ENCODE measurements at regions not wholly inside any gene's neighbourhood (a gene's known extent, or its start where the extent isn't known, plus 50 kb on each side); places are given as distances from the start of the nearest gene placed in this dataset.

DNA sequence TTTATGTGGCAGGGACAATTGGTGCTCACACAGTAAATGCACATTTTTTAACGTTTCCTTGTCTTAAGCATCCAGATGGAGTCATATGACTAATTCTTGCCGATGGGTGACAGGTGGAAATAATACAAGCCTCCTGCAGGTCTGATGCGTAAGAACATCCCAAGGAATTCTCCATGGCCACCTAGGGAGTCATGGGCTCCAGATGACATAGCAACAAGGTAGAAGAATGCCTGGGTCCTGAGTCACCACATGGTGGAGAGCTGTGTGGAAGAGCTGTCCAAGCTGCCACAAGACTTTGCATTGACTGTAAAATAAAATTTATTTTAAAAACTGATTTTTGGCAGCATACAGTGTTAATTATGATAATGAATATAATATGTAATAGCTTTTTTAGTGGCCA, 77.0 kb upstream of the MAP3K7 start:
- DNase-seq: no peak

DNA sequence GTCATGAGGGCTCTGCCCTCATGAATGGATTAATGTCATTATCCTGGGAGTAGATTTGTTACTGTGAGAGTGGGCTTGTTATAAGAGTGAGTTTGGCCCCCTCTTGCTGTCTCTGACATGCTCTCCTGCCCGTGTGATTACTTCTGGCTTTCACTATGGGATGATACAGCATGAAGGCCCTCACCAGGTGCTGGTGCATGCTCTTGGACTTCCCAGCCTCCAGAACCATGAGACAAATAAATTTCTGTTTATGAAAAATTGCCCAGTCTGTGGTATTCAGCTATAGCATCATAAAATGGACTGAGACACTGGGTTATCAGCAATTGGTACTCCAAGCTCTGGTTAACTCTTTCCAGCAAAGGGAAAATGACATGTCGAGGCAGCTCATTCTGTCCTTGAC, 76.2 kb upstream of the MAP3K7 start:
- DNase-seq: no peak

DNA sequence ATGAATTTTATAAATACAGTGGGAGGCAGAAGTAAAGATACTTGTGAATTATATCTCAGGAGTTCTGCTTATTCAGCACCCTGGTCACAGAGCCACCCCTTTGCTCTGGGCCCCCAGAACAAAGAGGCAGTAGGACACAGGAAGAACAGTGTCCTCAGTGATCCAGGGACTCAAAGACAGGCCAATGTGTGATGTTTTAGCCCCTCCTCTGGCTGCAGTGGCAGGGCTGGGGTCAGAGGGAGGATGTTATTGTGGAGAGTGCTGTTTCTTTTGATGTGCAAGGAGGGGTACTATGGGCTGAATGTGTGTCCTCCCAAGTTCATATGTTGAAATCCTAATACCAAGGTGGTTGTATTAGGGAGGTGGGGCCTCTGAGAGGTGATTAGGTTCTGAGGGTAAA, 74.1 kb upstream of the MAP3K7 start:
- no peak for DNase-seq

DNA sequence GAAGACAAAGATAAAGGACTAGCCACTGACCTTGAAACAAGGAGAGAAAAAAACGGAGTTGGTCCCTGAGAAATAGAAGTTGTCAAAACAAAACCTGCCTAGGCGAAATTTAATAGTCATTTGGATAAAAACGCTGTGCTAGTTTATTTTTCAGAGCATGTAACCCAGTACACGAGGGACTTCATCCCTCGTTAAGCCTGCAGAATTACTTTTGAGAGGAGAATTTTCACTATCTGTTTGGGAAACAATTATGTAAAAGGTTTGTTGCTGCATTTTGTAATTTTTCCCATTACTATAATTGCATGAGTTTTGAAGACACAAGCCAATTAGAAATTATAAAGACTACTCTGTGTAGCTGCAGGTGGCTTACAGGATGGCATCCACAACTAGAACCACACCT, 71.6 kb upstream of the MAP3K7 start:
- DNase-seq: no peak

DNA sequence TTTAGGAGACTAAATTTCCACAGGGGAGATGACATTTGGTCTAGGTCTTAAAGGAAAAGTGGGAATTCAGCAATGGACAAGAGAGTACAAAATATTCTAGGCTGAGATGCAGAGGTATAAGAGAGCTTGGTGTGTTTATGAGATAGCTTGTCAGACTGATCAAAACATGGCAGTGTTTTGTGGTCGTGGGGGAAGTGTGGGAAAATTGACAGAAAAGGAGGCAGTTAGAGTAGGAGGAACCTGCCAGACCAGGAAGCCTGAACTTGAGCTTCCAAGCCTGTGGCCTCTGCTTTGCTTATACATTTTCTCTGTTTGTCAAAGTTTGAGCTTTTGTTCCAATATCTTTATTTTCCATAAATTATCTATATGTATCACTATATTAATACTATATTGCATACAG, 69.5 kb upstream of the MAP3K7 start:
- no peak for DNase-seq

DNA sequence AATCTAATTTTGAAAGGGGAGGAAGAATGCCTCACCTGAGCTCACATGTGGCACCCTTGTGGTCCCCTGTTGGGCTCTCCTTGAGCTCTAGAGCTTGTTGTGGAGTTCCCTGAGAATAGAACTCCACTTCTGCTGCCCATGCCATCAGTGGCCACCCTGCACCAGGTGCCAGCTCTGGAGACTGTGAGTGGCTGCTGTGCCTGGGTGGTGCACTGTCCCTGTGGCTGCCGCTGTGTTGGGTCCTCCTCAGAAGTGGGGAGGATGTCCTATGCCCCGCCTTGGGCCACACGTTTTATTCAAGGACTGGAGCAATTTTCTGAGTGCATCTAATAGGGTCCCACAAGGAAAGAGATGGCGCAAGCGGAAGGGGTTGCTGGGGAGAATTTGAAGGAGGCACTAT, 67.9 kb upstream of the MAP3K7 start:
- DNase-seq: no peak

DNA sequence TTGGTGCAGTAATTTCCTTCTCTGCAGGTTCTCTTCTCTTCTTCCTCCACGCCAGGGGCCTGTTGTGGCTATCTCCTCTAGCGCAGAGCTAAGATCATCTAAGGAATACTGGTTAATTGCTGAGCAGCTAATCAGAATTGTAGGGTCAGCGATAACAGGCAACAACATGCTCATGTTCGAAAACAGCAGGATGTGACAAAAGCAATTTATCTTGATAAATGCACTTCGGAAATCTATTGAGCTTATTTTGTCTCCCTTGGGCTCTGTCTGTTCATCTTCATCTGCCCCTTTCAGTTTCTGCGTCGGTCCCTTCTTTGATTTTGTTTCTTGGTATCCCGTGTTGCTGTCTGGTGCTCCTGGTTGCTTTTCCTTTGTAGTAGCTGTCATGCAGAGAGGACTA, 67.3 kb upstream of the MAP3K7 start:
- no peak for DNase-seq

DNA sequence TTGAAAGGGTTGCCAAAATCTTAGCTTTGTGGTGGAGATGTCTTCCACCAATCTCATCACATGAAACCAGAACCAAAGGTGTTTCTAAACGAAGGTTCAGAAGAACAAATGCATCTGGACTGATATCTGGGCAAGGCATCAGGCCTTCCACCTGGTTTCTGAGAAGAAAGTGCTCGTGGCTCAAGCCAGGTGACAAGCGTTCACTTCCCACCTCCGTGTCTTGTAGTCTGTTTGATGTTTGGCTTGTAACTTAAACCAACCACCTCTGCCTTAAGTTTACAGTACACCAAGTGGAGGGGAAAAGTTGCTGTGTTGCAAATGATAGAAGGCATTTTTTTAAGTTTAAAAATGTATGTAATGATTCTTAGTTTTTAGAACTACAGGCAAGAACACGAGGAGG, 66.9 kb upstream of the MAP3K7 start:
- no peak for DNase-seq

DNA sequence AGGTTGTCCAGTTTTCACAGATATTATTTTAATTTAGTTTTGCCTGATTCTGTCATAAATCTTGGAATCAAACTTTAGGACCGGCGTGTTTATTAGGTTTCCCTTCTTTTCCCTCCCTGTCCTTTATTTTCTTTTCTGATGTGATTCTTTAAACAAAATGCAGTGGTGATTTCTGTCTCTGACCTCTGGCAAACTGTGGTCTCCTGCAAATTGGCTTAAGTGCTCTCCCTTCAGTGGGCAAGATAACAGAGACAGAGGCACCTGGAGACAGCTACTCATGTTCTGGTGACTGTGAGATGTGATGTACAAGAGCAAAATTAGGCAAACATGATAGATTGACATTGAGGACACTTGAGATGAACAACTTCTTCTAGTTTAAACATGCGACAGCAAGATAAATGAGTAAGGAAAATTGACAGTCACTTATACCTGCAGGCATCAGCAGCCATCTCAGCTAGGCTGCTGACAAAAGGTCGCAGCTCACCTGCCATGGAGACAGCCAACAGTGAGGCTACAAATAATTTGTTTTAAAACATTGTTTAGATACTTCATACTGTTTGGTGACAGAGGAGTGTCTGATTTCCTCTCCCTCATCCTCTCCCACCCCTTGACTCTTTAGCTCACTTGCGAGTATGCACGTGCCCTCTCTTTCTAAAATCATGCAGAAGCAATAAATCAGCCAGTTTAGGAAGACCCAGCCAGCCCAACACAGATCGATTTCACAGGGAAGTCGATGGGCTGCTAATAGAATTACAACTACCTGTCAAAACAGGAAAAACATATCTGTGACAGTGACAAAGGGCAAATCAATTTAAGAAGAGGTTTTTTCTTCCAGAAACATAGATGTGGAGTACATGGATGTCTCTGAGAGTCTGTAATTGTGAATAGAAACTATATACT, 63.4 kb upstream of the MAP3K7 start:
- DNase-seq: no peak

DNA sequence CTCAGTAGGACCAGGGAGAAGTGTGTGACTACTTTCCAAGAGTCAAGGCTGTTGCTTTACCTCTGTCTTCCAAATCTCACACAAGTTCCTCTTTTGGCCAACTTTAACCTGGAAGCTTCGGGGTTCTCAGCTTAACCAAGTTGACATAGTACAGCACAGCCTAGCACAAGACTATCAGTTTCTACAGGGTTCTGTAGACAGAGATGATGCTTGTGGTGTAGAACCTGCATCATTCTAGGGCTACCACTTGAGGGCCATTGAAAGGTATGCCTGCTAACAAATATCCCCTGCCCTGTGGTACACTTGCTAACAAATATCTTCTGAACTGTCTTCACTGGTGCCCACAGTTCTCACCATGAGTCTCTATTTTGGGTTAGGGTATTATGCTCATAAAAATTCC, 62.0 kb upstream of the MAP3K7 start:
- no peak for DNase-seq

DNA sequence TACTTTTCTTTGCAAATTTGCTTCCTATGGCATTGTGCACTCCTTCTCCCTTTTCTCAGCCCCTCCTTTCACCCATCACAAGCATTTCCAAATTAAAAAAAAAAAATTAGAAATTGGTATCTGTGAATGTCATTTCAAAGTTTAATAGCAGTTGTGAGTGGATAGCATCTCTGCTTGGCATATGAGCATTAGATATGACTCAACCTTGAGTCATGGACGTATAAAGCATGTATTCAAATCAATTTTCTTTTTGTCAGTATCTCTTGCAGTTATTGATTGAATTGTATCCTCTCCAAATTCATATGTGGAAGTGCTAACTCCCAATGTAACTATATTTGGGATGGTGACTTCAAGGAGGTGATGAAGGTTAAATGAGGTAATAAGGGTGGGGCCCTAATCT, 60.1 kb upstream of the MAP3K7 start:
- no peak for DNase-seq

DNA sequence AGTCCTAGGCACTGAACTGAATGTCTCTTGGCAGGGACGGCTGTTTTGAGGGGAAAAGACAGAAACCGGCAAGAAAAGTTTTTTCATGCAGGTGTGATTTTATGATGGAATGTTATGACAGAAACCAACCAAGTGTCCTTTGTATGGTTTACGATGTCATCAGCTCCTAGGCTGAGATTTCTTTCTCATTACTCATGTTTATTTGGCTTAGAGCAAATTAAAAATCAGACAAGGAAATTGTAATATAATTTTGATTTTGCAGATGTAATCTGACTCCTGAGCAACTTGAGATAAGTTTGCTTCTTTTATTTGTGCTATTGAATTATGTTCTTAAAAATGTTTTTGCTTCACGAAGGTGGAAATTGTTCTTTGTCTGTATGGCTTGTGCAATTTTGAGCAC, 58.8 kb upstream of the MAP3K7 start:
- no peak for DNase-seq

DNA sequence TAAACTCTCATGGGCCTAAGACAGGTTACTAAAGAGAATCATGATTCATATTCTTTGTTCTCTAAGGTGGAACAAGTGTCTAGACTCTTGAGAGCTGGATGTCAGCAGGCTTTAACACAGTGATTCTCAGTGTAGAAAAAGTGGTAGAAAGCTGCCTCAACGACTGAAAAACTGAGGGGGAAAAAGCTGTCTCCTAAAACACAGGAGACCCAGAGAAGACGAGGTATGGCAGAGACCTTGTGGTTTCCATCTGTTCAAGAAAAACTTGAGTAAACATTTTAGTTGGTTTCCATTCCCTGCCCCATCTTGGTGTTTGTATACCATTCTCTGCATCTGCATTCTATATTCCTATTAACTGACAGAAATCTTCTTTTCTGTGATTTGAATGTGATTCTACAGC, 57.6 kb upstream of the MAP3K7 start:
- no peak for DNase-seq

DNA sequence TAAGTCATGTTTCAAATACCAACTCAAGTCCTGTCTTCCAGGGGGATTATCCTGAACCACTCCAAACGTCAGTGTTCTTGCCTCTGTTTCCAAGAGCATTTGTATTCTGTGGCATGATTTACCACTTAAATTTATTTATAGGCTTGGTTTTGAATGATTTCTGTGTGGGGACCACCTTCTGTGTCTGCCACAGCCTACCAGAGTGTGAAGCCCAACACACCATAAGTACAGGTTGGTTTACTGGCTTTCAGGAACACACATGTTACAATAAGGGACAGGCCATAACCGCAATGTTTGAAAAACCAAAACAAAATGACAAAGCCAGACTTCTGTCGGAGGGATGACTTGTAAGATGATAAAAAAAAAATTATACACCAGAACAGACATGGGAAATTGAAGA, 56.5 kb upstream of the MAP3K7 start:
- peak; percentile 7 for DNase-seq

DNA sequence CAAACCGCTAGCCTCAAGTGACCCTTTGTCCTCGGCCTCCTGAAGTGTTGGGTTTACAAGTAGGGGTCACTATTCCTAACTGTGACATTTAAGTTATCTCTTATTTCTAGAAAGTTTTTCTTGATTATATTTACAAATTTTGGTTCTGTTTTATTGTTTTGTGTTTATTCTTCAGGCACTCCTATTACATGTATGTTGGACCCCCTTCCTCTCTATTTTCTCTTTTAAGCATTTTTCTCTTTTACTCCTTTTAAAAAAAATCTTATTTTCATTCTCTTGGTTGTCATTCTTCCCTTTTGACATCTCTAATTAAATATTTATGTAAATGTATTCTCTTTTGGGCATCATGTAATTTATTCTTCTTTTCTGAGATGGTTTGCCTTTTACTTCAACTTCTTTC, 50.4 kb upstream of the MAP3K7 start:
- no peak for DNase-seq
